ENCODE measurements at regions not wholly inside any gene's neighbourhood (a gene's known extent, or its start where the extent isn't known, plus 50 kb on each side); places are given as distances from the start of the nearest gene placed in this dataset.
A peak's percentile ranks its signal among the peaks of the same experiment; 100 is the strongest.

- H3K27ac Mint-ChIP-seq = no peak overlapping the region
- H3K4me1 Mint-ChIP-seq = peaks cover 9% of the 10 kb centered on the region
- H3K4me3 Mint-ChIP-seq = no peak overlapping the region
- no peak for DNase-seq
- H3K27me3 Mint-ChIP-seq (ENCODE audit: low read depth, poor library complexity) = no peaks in the 10 kb centered on the region
- no peaks in the 10 kb centered on the region for H3K36me3 Mint-ChIP-seq (ENCODE audit: low read depth)
- TF ChIP-seq CTCF (IDR thresholded peaks at IDR 0.05) = no peak
- H3K9me3 Mint-ChIP-seq = peaks cover 14% of the 10 kb centered on the region
Observed at GRCh38 chrX:42102586-42103282, 179.4 kb upstream of the CASK start.

- TF ChIP-seq CTCF (IDR thresholded peaks at IDR 0.05) = no peak
- peak; percentile 12 for DNase-seq
- H3K4me3 Mint-ChIP-seq = no peak overlapping the region
- no peaks in the 10 kb centered on the region for H3K27me3 Mint-ChIP-seq (ENCODE audit: low read depth, poor library complexity)
- H3K9me3 Mint-ChIP-seq = peaks cover 14% of the 10 kb centered on the region
- peaks cover 16% of the 10 kb centered on the region for H3K4me1 Mint-ChIP-seq
- no peak overlapping the region for H3K27ac Mint-ChIP-seq
- no peaks in the 10 kb centered on the region for H3K36me3 Mint-ChIP-seq (ENCODE audit: low read depth)
Observed at GRCh38 chrX:42098900-42099299, 175.5 kb upstream of the CASK start.

GRCh38 chrX:42097486-42097885 lies 174.1 kb upstream of the CASK start:
- no peak for TF ChIP-seq CTCF (IDR thresholded peaks at IDR 0.05)
- peaks cover 18% of the 10 kb centered on the region for H3K4me1 Mint-ChIP-seq
- no peak for DNase-seq
- H3K36me3 Mint-ChIP-seq (ENCODE audit: low read depth) = no peaks in the 10 kb centered on the region
- H3K4me3 Mint-ChIP-seq = no peak overlapping the region
- H3K9me3 Mint-ChIP-seq = peaks cover 5% of the 10 kb centered on the region
- H3K27ac Mint-ChIP-seq = no peak overlapping the region
- no peaks in the 10 kb centered on the region for H3K27me3 Mint-ChIP-seq (ENCODE audit: low read depth, poor library complexity)

GRCh38 chrX:42096265-42096920 lies 173.0 kb upstream of the CASK start:
- Mint-ChIP-seq H3K27me3 (ENCODE audit: low read depth, poor library complexity) (no peaks in the 10 kb centered on the region), H3K4me3 (no peak overlapping the region), H3K4me1 (peaks cover 18% of the 10 kb centered on the region), H3K27ac (no peak overlapping the region), H3K9me3 (no peaks in the 10 kb centered on the region), H3K36me3 (ENCODE audit: low read depth) (no peaks in the 10 kb centered on the region)
- no peak for DNase-seq
- no peak for TF ChIP-seq CTCF (IDR thresholded peaks at IDR 0.05)

- Mint-ChIP-seq H3K27ac (no peak overlapping the region), H3K36me3 (ENCODE audit: low read depth) (no peaks in the 10 kb centered on the region), H3K9me3 (no peaks in the 10 kb centered on the region), H3K27me3 (ENCODE audit: low read depth, poor library complexity) (no peaks in the 10 kb centered on the region), H3K4me1 (peaks cover 15% of the 10 kb centered on the region), H3K4me3 (no peak overlapping the region)
- TF ChIP-seq CTCF (IDR thresholded peaks at IDR 0.05) = no peak
- DNase-seq = no peak
Observed at GRCh38 chrX:42094218-42094617, 170.9 kb upstream of the CASK start.

- H3K36me3 Mint-ChIP-seq (ENCODE audit: low read depth) = no peaks in the 10 kb centered on the region
- no peak overlapping the region for H3K4me3 Mint-ChIP-seq
Observed at GRCh38 chrX:42093756-42094155, 170.4 kb upstream of the CASK start.

More at GRCh38 chrX:42093756-42094155, 170.4 kb upstream of the CASK start:
- DNase-seq = no peak
- H3K27ac Mint-ChIP-seq = no peak overlapping the region
- no peaks in the 10 kb centered on the region for H3K27me3 Mint-ChIP-seq (ENCODE audit: low read depth, poor library complexity)
- no peak for TF ChIP-seq CTCF (IDR thresholded peaks at IDR 0.05)
- H3K4me1 Mint-ChIP-seq = peaks cover 15% of the 10 kb centered on the region
- no peaks in the 10 kb centered on the region for H3K9me3 Mint-ChIP-seq
